ENCODE measurements at regions not wholly inside any gene's neighbourhood (a gene's known extent, or its start where the extent isn't known, plus 50 kb on each side); places are given as distances from the start of the nearest gene placed in this dataset.

DNA sequence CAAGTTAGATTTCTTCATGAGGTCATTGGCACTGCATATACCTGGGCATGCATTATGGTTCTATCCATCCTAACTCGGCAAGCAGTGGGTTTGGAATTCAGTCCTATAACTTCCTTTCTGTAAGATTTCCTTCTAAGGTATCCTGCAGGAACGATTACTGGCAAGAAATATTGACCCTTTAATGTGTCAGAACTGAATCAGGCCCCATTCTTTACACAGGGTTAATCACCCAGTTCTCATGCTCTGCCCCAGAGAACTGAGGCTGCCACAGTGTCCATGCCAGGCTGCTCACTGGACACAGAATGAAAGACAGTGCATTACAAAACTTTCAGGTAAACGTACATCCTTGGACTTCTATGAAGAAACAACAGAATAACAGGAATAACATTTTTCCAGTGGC, 108.9 kb downstream of the RPL22L1 start:
- in situ Hi-C loops (cut with MboI; ENCODE audit: low pct_unique_long_range_greater_than_20kb in 2 of 9, low sequenced_read_pairs in 9 of 9, unreplicated experiment in 9 of 9), result no loop called here
- H3K4me3 ChIP-seq, result no peak overlapping the region
- 43 to 89% (median 68%) methylated on average over 1 to 3 of the region's 3 CpGs; no CpG with 5 or more reads in 3 of the 10 experiments for WGBS, 10 experiments
- ATAC-seq (replicated peaks in 6 of 8), result no peak
- no peaks in the 10 kb centered on the region for H3K4me1 ChIP-seq (replicated peaks in 1 of 2)
- no peak overlapping the region for H3K27ac ChIP-seq

DNA sequence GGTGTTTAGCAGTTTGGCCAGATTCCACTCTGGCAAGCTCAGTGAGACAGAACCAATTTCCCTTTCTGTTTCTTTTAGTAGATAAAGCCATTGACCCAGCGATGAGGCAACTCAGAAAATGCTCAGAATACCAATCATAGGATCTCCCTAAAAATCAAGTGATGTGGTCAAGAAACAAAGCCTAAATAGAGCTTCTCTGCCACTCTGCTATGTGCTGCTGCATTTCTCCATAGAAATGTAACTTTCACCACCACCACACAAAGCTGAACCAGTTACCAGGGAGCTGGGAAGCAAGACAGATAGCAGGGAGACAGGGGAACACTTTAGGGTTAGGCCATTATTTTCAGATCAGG, 109.8 kb downstream of the RPL22L1 start:
- H3K4me1 ChIP-seq (replicated peaks in 1 of 2), result no peaks in the 10 kb centered on the region
- H3K4me3 ChIP-seq, result no peak overlapping the region
- in situ Hi-C loops (cut with MboI; ENCODE audit: low pct_unique_long_range_greater_than_20kb in 2 of 9, low sequenced_read_pairs in 9 of 9, unreplicated experiment in 9 of 9), result no loop called here
- no peak overlapping the region for H3K27ac ChIP-seq
- peak in 1 of 8 experiments; percentile 36 for ATAC-seq (replicated peaks in 6 of 8)
- 83 to 100% (median 100%) methylated on average over 1 of the region's 1 CpG; no CpG with 5 or more reads in 7 of the 10 experiments for WGBS, 10 experiments

DNA sequence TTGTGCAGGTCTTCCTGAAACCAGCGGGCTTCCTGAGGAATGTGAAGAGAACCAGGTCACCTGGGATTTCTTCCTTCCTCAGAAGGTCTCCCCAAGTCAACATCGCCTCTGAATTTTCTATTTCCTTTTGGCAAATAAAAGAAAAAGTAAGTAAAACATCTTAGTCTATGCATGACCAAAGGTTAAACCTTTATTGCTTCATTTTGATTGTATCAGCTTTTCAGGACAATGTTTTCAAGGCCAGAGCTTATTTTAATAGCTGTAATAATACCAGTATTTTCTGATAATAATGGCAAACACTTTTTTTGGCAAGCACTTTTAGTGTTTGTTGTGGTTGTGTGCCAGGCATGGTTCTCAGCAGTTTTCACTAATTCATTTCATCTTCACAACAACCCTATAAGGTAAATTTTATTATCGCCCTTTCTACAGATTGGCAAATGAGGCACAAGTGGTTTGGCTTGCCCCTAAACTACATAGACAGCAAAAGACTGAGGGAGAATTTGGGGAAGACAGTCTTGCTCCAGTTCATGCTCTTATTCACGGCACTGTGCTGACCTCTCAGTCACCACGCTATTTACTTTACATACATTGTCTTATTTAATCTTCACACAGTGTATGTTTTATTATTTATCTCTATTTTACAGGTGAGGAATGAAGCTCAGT, 110.4 kb downstream of the RPL22L1 start:
- Histone ChIP-seq H3K4me3 (no peak overlapping the region), H3K27ac (no peak overlapping the region), H3K4me1 (replicated peaks in 1 of 2) (no peaks in the 10 kb centered on the region)
- no peak for ATAC-seq (replicated peaks in 6 of 8)
- WGBS, 10 experiments, result 60 to 96% (median 93%) methylated on average over 1 to 5 of the region's 5 CpGs; no CpG with 5 or more reads in 1 of the 10 experiments
- in situ Hi-C loops (cut with MboI; ENCODE audit: low pct_unique_long_range_greater_than_20kb in 2 of 9, low sequenced_read_pairs in 9 of 9, unreplicated experiment in 9 of 9), result no loop called here

DNA sequence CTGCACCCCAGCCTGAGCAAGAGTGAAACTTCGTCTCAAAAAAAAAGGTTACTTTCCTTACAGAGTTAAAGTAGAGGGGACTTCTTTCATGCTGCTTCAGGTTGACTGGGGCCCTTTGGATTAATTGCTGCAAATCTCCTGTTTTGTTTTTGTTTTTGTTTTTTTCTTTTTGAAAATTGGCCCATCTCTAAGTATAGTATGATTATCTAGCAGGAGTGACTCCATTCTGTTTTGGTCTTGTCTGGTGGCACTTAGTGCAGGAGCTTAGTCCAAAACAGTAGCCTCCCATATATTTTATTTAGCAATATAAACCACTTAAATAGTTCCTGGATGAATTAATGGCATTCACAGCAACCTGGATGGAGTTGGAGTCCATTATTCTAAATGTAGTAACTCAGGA, 113.0 kb downstream of the RPL22L1 start:
- Histone ChIP-seq H3K27ac (no peak overlapping the region), H3K4me3 (no peak overlapping the region), H3K4me1 (replicated peaks in 1 of 2) (peaks cover 0 to 7% of the 10 kb centered on the region in 2 donors)
- no peak for ATAC-seq (replicated peaks in 6 of 8)
- in situ Hi-C loops (cut with MboI; ENCODE audit: low pct_unique_long_range_greater_than_20kb in 2 of 9, low sequenced_read_pairs in 9 of 9, unreplicated experiment in 9 of 9), result no loop called here
- WGBS, 10 experiments, result 100% methylated on average over 1 of the region's 1 CpG; no CpG with 5 or more reads in 8 of the 10 experiments

DNA sequence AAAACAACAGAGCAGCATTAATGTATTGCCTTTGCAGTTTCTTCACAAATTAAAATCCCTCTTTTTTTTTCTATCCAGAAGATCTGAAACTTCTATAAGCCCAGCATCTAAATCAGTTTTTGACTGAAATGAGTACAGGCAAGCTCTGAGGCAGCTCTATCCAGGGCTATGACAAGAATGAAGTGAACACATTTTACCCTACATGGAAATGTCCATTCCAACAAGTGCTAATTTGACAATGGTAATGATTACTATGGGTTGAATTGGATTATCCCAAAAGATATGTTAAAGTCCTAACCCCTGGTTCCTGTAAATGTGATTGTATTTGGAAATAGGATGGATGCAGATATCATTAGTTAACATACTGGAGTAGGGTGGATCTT, 115.7 kb downstream of the RPL22L1 start:
- peak in 3 of 8 experiments; percentile 47 to 55 (median 54) for ATAC-seq (replicated peaks in 6 of 8)
- H3K27ac ChIP-seq, result no peak overlapping the region
- H3K4me3 ChIP-seq, result no peak overlapping the region
- H3K4me1 ChIP-seq (replicated peaks in 1 of 2), result peaks cover 3 to 7% of the 10 kb centered on the region in 2 donors
- in situ Hi-C loops (cut with MboI; ENCODE audit: low pct_unique_long_range_greater_than_20kb in 2 of 9, low sequenced_read_pairs in 9 of 9, unreplicated experiment in 9 of 9), result no loop called here

DNA sequence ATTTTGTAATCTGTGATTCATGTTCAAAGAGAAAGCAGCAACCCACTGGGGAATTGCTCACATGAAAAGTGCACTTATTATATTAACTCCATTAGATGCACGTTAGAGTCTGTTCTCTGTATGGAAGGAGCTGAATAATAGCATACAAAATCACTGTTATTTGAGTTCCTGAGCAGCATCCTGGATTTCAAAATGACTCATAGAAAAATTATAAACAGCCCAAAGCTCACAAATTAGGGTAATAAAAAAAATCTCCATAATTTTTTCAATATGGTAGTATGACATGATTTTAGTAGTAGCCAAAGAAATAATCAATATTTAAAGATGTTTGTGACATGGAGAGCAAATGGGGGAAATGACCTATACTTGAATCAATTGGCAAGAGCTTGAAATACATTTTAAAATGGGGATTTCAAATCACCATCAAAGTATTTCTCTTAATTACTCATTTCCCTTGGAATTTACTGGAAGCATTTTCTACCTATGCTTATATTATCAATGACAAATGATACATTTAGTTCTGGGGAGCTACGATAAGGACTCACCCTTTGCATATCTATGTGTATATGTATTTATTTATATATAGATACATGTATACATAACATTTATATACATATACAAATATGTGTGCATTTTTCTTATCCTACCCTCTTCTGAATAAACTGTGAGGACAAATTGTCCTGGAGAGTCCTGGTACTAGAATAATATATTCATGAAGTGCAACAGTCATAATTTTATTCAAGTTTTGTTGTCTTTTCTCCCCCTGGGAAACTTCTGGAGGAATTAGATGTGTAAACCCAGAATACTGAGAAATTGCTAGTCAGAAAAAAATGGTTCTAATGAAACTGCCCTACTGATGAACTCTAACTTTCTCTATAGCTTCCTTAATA, 116.3 kb downstream of the RPL22L1 start:
- H3K4me3 ChIP-seq, result no peak overlapping the region
- 0 to 78% (median 28%) methylated on average over 1 to 2 of the region's 2 CpGs; no CpG with 5 or more reads in 2 of the 10 experiments for WGBS, 10 experiments
- ATAC-seq (replicated peaks in 6 of 8), result peak in 7 of 8 experiments; percentile 14 to 81 (median 53)
- in situ Hi-C loops (cut with MboI; ENCODE audit: low pct_unique_long_range_greater_than_20kb in 2 of 9, low sequenced_read_pairs in 9 of 9, unreplicated experiment in 9 of 9), result no loop called here
- no peak overlapping the region for H3K27ac ChIP-seq
- peaks cover 3 to 7% of the 10 kb centered on the region in 2 donors for H3K4me1 ChIP-seq (replicated peaks in 1 of 2)

DNA sequence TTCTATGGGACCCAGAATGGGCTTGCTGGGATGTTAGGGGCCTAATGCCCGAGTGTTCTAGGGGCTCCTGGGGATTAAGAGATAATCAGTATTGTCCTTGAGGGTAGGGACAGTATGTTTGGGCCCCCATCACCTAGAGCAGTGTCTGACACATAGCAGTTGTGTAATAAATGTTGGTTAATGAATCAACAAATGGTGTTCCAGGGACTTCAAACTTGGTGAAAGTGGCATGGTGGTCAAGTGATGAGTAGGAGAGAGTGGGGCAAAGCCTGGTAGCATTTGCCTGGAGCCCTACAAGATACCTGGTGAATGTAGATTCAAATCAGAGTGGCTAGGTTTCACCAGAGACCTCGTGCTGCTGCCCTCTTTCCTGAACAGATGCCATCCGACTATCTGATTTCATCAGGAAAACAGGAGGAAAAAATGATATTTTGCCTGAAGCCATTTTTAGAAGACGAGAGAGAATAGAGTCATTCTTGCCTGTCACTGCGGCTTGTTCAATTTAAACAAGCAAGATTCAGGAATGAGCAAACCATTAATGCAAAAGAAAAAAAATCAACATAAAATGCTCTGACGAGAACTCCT, 117.3 kb downstream of the RPL22L1 start:
- in situ Hi-C loops (cut with MboI; ENCODE audit: low pct_unique_long_range_greater_than_20kb in 2 of 9, low sequenced_read_pairs in 9 of 9, unreplicated experiment in 9 of 9), result no loop called here
- H3K27ac ChIP-seq, result no peak overlapping the region
- WGBS, 10 experiments, result 0 to 89% (median 73%) methylated on average over 2 to 6 of the region's 6 CpGs

DNA sequence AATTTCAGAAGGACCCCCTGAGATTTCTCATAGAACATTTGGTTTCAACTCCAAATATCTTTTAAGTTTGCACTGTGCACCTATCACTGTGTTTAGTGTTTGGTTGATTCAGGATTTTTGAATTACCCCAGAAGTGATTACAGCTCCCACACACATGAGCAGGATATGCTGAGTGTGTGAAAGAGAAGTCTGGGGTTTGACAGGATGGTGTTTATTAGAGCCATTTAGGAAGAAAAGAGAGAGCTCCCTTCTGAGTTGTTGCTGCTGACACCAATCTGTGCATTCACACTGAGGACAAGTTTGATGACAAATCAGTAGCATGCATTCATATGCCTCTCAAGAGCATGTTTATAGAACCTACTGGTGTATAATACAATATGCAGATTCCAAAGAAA, 118.1 kb downstream of the RPL22L1 start:
- in situ Hi-C loops (cut with MboI; ENCODE audit: low pct_unique_long_range_greater_than_20kb in 2 of 9, low sequenced_read_pairs in 9 of 9, unreplicated experiment in 9 of 9), result no loop called here
- H3K4me3 ChIP-seq, result no peak overlapping the region
- no peak overlapping the region for H3K27ac ChIP-seq
- ATAC-seq (replicated peaks in 6 of 8), result peak in 6 of 8 experiments; percentile 2 to 54 (median 13)
- peaks cover 3 to 7% of the 10 kb centered on the region in 2 donors for H3K4me1 ChIP-seq (replicated peaks in 1 of 2)

More for the DNA sequence above, 117.3 kb downstream of the RPL22L1 start:
- Histone ChIP-seq H3K4me1 (replicated peaks in 1 of 2) (peaks cover 3 to 7% of the 10 kb centered on the region in 2 donors), H3K4me3 (no peak overlapping the region)
- ATAC-seq (replicated peaks in 6 of 8), result peak in 3 of 8 experiments; percentile 11 to 27 (median 21)

DNA sequence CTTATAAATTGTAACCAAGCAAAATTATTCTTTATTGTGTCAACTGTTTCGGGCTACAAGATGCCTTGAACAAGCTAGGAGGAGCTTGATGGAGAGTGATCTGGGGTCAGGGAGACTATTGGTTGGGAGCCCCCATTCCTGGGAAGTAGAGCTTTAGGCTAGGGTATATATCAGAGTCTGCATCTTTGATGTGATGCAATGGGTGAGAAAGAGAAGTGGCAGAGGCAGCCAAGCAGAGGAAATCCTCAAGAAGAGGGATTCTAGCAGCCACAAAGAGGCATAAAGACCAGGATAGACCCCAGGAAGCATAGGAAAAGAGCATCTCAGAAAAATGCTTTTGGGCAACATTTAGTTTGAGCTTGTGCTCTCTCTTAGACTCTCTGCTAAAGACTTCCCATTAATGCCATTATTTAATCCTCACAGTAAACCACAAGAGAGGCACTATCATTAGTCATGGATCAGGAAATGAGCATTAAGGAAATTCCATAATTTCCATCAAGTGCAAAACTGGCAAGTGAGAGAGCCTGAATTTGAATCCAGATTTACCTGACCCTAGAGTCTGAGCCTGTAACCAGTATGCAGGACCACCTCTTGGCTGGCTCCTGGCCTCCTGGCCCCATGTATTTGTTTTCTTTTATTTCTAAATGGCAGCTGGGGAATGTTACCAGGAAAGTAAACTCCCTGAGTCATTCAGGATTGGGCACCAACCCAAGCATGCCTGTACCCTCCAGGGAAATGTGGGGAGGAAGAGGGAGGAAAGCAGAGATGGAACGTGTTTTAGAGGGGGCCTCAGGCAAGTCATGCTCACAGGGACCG, 118.7 kb downstream of the RPL22L1 start:
- peak in 6 of 8 experiments; percentile 35 to 87 (median 46) for ATAC-seq (replicated peaks in 6 of 8)
- Histone ChIP-seq H3K4me3 (no peak overlapping the region), H3K4me1 (replicated peaks in 1 of 2) (peaks cover 3 to 7% of the 10 kb centered on the region in 2 donors), H3K27ac (no peak overlapping the region)
- in situ Hi-C loops (cut with MboI; ENCODE audit: low pct_unique_long_range_greater_than_20kb in 2 of 9, low sequenced_read_pairs in 9 of 9, unreplicated experiment in 9 of 9), result no loop called here
- 29 to 100% (median 73%) methylated on average over 1 to 3 of the region's 3 CpGs; no CpG with 5 or more reads in 4 of the 10 experiments for WGBS, 10 experiments

DNA sequence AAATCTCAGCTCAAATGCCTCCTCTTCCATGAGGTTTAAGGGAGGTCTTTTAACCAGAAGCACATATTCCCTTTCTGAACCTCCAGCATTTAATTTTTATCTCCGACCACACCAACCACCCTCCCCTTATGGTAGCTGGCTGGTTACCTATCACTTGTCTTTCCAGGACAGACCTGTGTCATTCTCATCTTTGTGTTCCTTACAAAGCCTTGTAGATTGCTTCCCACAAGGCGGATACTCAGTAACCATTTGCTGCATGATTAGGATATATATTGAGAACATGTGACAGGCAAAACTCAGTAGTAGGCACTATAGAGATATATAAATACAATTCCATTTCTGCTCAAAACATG, 119.5 kb downstream of the RPL22L1 start:
- no peak for ATAC-seq (replicated peaks in 6 of 8)

DNA sequence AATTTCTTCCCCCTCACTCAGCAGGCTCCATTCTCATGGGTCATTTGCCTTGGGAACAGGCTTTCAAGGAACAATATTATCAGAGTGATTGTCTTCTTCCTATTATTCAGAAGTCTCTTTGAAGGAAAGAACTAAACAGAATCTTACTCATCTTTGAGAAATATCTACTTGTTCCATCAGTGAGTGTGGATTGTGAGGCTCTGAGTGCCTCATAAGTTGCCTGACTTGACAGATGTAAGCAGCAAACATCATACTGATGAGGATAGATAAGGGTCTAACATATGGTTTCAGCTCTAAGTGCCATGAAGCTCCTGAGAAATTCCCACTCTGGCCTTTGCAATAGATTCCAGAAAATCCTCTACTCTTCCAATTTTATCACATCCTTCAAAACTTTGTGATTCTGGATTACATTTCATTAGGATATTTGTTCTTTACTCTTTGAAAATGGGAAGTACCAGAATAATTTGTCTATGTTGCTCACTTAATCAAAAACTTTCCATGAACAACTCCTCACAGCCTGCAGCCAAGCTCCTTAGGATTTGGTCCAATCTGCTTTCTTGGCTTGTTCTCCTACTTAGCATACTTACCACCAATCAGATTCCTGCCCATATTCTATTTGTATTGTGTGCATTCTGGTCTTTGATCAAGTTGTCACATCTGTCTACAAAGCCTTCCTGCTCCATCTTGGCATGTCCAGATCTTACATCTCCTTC, 120.1 kb downstream of the RPL22L1 start:
- H3K4me1 ChIP-seq (replicated peaks in 1 of 2), result peaks cover 3 to 7% of the 10 kb centered on the region in 2 donors
- no peak overlapping the region for H3K27ac ChIP-seq
- in situ Hi-C loops (cut with MboI; ENCODE audit: low pct_unique_long_range_greater_than_20kb in 2 of 9, low sequenced_read_pairs in 9 of 9, unreplicated experiment in 9 of 9), result no loop called here
- no peak for ATAC-seq (replicated peaks in 6 of 8)
- H3K4me3 ChIP-seq, result no peak overlapping the region

More for the DNA sequence above, 119.5 kb downstream of the RPL22L1 start:
- in situ Hi-C loops (cut with MboI; ENCODE audit: low pct_unique_long_range_greater_than_20kb in 2 of 9, low sequenced_read_pairs in 9 of 9, unreplicated experiment in 9 of 9), result no loop called here
- Histone ChIP-seq H3K27ac (no peak overlapping the region), H3K4me3 (no peak overlapping the region), H3K4me1 (replicated peaks in 1 of 2) (peaks cover 3 to 7% of the 10 kb centered on the region in 2 donors)
- 67 to 100% (median 92%) methylated on average over 1 to 2 of the region's 2 CpGs for WGBS, 10 experiments

DNA sequence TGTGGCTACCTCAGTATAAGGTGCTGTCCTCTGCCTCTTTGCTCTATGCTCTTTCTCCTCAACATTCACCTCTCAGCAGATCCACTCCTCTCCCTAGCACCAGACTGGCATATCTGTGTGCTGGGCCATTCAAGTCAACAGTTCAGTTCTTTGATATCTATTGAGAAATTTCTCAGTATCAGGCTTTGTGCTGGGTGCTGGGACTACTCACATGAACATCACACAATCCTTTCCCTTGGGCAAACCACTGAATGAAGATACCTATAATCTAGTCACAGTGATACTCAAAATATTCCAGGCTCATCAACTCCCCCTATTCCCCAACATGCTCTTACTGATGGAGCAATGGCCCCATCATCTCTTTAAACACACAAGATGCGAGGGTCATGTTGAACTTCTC, 120.8 kb downstream of the RPL22L1 start:
- in situ Hi-C loops (cut with MboI; ENCODE audit: low pct_unique_long_range_greater_than_20kb in 2 of 9, low sequenced_read_pairs in 9 of 9, unreplicated experiment in 9 of 9), result no loop called here
- Histone ChIP-seq H3K4me3 (no peak overlapping the region), H3K27ac (no peak overlapping the region), H3K4me1 (replicated peaks in 1 of 2) (peaks cover 3 to 7% of the 10 kb centered on the region in 2 donors)
- 67 to 100% (median 100%) methylated on average over 1 of the region's 1 CpG; no CpG with 5 or more reads in 4 of the 10 experiments for WGBS, 10 experiments
- no peak for ATAC-seq (replicated peaks in 6 of 8)
